H1 (cell line): ENCODE measurements at regions not wholly inside any gene's neighbourhood (a gene's known extent, or its start where the extent isn't known, plus 50 kb on each side); places are given as distances from the start of the nearest gene placed in this dataset.

ENCODE experiments used
- CHD2 ChIP-seq: IDR thresholded peaks from 2 replicates; pipeline ENCODE4 v1.6.1; 2012; ENCODE audit warnings: low read length, improper control_type of control experiment
- JUND ChIP-seq: IDR thresholded peaks from 2 replicates; pipeline ENCODE4 v1.6.1; 2011; ENCODE audit warnings: mild to moderate bottlenecking, improper control_type of control experiment, low read length
- MAFK ChIP-seq: IDR thresholded peaks from 2 replicates; pipeline ENCODE4 v1.6.1; 2012; ENCODE audit warnings: low read depth, mild to moderate bottlenecking, improper control_type of control experiment, low read length
- POLR2A ChIP-seq, 2 experiments: IDR thresholded peaks; 1 replicate in 1 of 2; 2 replicates in 1 of 2; pipeline ENCODE4 v1.6.1; 2011; ENCODE audit warnings: low read depth in 2 of 2, low read length in 2 of 2, mild to moderate bottlenecking in 2 of 2; ENCODE audit errors: control extremely low read depth in 1 of 2
- SIRT6 ChIP-seq: IDR thresholded peaks from one replicate; pipeline ENCODE4 v1.7.1; 2012; ENCODE audit warnings: low read length, inconsistent platforms
- TAF7 ChIP-seq: optimal IDR thresholded peaks from 2 replicates; pipeline ENCODE3; 2011; ENCODE audit warnings: low read depth, mild to moderate bottlenecking, inconsistent platforms, low read length, moderate library complexity, borderline replicate concordance
- TF ChIP-seq, protein P1 (sequence below): IDR thresholded peaks from 2 replicates; pipeline ENCODE4 v1.6.1; 2012; ENCODE audit warnings: inconsistent platforms

- TF ChIP-seq JUND (no peak), SIRT6 (no peak), CHD2 (no peak), MAFK (no peak), TAF7 (no peak), POLR2A (IDR thresholded peaks at IDR 0.05; ENCODE audit: control extremely low read depth in 1 of 2, low read depth in 2 of 2, low read length in 2 of 2) (no peak)
- TF ChIP-seq, protein P1, sequence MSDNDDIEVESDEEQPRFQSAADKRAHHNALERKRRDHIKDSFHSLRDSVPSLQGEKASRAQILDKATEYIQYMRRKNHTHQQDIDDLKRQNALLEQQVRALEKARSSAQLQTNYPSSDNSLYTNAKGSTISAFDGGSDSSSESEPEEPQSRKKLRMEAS: no peak
These were observed 272.8 kb downstream of the IPO8 start (continued) for GRCh38 chr12:30422844-30423243.
